ENCODE measurements at regions not wholly inside any gene's neighbourhood (a gene's known extent, or its start where the extent isn't known, plus 50 kb on each side); places are given as distances from the start of the nearest gene placed in this dataset.

DNA sequence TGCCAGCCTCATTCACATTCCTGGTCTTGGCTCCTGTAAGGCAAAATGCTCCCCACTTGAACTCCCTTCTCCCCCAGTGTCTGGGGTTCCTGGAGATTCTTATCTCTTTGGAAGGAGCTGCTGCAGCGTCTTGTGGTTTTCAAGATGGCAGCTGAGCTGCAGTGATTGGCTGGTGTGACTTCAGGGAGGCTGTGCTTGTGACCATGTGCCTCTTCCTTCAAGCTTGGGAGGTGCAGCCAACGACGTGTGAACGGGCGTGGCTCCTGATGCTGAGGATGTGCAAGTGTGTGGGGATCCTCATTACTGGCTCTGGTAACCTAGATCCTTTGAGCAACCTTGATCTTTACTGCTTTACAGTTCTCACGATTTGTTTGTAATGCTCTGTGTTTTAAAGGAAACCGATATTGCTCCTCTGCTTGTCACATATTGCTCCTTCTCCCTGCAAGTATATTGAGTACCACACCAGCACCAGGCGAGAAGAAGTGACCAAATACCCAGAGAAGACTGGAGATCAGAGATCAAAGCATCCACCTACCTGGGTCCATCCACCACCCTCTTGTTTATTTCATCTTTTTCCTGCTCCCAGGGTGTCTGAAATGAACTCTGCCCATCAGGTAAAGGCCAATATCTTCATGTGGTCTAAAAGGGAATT is 208.5 kb downstream of the FGF9 start:
- TF ChIP-seq FOXM1 (IDR thresholded peaks at IDR 0.05; ENCODE audit: low read depth) (no peak), RCOR1 (IDR thresholded peaks at IDR 0.05; ENCODE audit: low read length) (no peak), SMC3 (IDR thresholded peaks at IDR 0.05; ENCODE audit: low read depth, low read length) (no peak), ELF1 (IDR thresholded peaks at IDR 0.05) (no peak), TAF1 (IDR thresholded peaks at IDR 0.05; ENCODE audit: borderline replicate concordance, low read depth, low read length) (no peak), FOSL2 (IDR thresholded peaks at IDR 0.05; ENCODE audit: borderline replicate concordance, low read depth) (no peak), MXI1 (IDR thresholded peaks at IDR 0.05; ENCODE audit: low read depth, low read length) (no peak), JUND (IDR thresholded peaks at IDR 0.05) (no peak)
- TF ChIP-seq, protein P1, sequence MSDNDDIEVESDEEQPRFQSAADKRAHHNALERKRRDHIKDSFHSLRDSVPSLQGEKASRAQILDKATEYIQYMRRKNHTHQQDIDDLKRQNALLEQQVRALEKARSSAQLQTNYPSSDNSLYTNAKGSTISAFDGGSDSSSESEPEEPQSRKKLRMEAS (IDR thresholded peaks at IDR 0.05; ENCODE audit: low read depth), result no peak
- TF ChIP-seq, protein P2, sequence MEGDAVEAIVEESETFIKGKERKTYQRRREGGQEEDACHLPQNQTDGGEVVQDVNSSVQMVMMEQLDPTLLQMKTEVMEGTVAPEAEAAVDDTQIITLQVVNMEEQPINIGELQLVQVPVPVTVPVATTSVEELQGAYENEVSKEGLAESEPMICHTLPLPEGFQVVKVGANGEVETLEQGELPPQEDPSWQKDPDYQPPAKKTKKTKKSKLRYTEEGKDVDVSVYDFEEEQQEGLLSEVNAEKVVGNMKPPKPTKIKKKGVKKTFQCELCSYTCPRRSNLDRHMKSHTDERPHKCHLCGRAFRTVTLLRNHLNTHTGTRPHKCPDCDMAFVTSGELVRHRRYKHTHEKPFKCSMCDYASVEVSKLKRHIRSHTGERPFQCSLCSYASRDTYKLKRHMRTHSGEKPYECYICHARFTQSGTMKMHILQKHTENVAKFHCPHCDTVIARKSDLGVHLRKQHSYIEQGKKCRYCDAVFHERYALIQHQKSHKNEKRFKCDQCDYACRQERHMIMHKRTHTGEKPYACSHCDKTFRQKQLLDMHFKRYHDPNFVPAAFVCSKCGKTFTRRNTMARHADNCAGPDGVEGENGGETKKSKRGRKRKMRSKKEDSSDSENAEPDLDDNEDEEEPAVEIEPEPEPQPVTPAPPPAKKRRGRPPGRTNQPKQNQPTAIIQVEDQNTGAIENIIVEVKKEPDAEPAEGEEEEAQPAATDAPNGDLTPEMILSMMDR (IDR thresholded peaks at IDR 0.05), result no peak

Measured in SK-N-SH (cell line).